ENCODE measurements at regions not wholly inside any gene's neighbourhood (a gene's known extent, or its start where the extent isn't known, plus 50 kb on each side); places are given as distances from the start of the nearest gene placed in this dataset.

DNA sequence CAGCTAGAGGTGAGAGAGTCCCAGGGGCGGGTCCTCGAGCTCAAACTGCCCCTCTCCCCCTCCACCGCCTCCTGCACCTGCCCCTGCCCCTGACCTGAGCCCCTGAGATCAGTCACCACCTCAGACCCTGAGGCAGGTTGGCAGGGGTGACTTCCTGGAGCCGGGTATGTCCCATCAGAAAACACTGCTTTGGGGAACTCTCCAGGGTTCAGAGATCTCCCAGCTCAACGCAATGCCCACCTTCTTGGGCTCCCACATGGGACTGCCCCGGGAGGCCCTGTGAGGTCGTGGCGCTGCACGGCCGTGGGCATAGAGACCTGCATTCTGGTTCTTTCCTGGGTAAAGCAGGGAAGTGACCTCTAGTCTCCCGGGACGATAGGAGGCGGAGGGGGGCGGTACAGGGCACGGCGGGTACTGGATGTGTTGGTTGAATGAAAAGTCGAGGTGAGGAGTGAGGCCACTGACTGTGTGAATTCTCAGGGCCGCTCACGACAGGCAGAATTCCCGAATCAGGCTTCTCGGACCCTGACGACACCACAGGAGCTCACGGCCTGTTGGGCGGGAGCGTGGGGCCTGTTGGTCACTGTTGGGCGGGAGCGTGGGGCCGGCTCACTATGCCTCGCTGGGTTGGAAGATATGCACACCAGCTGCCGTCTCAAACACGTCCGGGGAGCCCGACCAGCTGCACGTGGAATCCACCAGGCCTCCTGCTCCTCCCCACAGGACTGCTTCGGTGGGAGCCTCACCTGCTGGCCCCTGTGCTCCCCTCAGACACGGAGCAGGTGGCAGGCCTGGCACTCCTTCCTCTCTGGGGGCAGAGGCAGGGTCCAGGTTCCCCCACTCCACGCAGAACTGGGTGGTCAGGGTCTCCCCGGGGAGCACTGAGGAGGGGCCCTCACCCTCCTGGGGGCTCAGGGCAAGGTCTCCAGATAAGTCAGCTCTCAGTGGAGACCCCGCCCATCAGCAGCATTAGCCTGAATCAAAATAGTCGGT lies 178.0 kb upstream of the PPP1R26 start:
- Histone ChIP-seq H3K9me3 (no peaks in the 10 kb centered on the region), H3K36me3 (no peaks in the 10 kb centered on the region), H3K4me3 (no peak overlapping the region), H3K4me1 (no peaks in the 10 kb centered on the region), H3K27ac (no peak overlapping the region), H3K27me3 (peaks cover 28% of the 10 kb centered on the region)
- intact Hi-C loops (cut with DNase I), result no loop called here
- DNase-seq, result no peak
- no peak for ATAC-seq
- TF ChIP-seq, protein P1, sequence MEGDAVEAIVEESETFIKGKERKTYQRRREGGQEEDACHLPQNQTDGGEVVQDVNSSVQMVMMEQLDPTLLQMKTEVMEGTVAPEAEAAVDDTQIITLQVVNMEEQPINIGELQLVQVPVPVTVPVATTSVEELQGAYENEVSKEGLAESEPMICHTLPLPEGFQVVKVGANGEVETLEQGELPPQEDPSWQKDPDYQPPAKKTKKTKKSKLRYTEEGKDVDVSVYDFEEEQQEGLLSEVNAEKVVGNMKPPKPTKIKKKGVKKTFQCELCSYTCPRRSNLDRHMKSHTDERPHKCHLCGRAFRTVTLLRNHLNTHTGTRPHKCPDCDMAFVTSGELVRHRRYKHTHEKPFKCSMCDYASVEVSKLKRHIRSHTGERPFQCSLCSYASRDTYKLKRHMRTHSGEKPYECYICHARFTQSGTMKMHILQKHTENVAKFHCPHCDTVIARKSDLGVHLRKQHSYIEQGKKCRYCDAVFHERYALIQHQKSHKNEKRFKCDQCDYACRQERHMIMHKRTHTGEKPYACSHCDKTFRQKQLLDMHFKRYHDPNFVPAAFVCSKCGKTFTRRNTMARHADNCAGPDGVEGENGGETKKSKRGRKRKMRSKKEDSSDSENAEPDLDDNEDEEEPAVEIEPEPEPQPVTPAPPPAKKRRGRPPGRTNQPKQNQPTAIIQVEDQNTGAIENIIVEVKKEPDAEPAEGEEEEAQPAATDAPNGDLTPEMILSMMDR (IDR thresholded peaks at IDR 0.05), result no peak

DNA sequence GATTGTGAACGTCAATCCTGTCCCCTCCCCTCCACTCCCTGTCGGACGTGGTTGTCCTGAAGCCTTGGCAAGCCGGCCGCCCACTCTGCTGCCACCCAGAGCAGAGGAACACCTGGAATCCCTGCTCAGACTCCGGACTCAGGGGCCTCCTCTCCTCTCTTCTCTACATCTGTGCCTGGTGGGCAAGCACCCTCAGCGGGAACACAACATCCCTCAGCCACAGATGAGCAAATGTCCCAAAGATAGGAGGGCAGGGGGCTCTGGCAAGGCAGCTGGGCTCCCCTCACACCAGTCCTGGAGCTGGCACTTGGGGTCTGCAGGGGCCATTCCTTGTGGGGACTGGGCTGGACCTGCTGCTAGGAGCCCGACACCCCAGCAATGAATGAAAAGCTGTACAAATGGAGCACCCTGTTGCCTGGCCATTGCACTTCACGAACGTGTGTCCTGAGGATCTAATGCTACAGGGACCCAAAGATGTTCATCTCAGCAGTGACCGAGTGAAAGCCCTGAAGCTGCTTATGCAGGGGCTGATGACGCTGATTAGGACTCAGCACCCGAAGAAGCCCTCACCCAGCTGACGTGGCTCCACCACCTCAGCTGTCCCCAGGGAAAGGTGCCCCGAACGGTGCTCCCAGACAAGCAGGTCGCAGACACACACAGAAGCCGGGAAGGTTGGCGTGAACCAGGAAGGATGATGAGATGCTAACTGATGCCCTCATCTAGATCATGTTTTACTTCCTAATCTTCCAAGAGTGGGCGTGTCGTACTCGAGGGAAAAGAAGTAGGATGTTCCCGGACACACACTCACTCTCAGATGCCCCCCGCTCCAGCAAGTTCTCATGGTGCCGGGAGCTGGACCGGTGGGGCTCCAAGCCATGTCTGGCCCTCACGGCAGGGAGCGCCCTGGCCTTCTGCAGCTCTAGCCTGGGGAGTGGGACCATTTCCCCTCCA lies 177.0 kb upstream of the PPP1R26 start:
- Histone ChIP-seq H3K4me1 (no peaks in the 10 kb centered on the region), H3K9me3 (no peaks in the 10 kb centered on the region), H3K4me3 (no peak overlapping the region), H3K36me3 (no peaks in the 10 kb centered on the region), H3K27ac (no peak overlapping the region), H3K27me3 (peaks cover 28% of the 10 kb centered on the region)
- DNase-seq, result no peak
- ATAC-seq, result no peak
- TF ChIP-seq, protein P1 (IDR thresholded peaks at IDR 0.05), result no peak
- intact Hi-C loops (cut with DNase I), result no loop called here

DNA sequence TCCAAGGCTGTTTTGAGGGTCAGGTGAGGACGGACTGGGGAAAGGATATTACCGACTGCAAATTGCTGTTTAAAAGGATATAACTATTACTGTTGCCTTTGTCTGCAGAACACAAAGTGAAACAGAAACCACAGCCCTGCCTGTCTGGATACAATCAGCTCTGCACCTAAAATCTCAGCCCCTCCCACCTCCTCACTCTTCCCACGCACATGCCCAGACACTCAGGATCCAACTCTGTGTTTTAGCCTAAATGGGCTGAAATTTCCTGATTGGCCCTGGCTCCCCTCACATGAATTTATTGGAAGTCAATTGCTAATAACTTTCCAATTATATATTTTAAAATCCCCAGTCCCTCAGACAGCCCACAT lies 176.3 kb upstream of the PPP1R26 start:
- peaks cover 30% of the 10 kb centered on the region for H3K27me3 ChIP-seq
- H3K4me1 ChIP-seq, result no peaks in the 10 kb centered on the region
- no peaks in the 10 kb centered on the region for H3K9me3 ChIP-seq
- DNase-seq, result no peak
- ATAC-seq, result no peak
- H3K36me3 ChIP-seq, result no peaks in the 10 kb centered on the region
- H3K27ac ChIP-seq, result no peak overlapping the region
- H3K4me3 ChIP-seq, result no peak overlapping the region
- TF ChIP-seq, protein P1 (IDR thresholded peaks at IDR 0.05), result no peak
- intact Hi-C loops (cut with DNase I), result no loop called here

DNA sequence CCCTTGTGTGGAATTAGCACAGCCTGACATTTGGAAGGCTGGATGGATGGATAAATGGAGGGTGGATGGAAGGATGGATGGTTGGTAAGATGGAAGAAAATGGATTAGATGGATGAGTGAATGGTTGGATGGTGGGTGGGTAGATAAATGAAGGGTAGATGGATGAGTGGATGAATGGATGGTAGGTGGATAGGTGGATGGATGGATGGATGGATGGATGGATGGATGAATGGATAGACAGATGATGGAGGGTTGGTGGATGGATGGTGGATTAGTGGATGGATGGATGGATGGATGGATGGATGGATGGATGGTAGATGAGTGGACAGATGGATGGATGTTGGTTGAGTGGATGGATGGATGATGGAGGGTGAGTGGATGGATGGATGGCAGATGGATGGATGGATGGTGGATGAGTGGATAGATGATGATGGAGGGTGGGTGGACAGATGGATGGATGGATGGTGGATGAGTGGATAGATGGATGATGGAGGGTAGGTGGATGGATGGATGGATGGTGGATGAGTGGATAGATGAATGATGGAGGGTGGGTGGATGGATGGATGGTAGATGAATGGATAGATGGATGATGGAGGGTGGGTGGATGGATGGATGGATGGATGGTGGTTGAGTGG lies 175.6 kb upstream of the PPP1R26 start:
- intact Hi-C loops (cut with DNase I), result no loop called here
- Histone ChIP-seq H3K36me3 (no peaks in the 10 kb centered on the region), H3K4me3 (no peak overlapping the region), H3K4me1 (no peaks in the 10 kb centered on the region), H3K27me3 (peaks cover 34% of the 10 kb centered on the region), H3K9me3 (no peaks in the 10 kb centered on the region), H3K27ac (no peak overlapping the region)
- TF ChIP-seq, protein P1 (IDR thresholded peaks at IDR 0.05), result no peak
- ATAC-seq (no peak), DNase-seq (no peak)

DNA sequence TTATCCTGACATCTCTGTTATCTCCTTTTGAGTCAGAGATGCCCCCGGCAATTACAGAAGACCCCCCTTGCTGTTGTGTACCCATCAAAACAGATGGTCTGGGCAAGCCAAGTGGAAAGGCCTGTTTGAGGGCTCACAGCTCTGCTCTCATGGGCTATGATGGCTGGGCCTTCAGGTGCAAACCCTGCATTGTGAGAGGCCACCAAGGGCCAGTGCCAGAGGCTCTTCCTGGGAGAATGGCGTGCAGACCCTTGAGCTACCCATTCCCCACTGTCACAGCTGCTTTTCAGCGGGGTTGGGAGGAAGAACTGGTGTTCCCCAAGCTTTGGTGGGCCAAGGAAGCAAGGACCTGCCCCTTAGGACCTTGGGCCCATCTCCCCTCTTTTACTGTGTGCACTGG lies 174.7 kb upstream of the PPP1R26 start:
- no peaks in the 10 kb centered on the region for H3K9me3 ChIP-seq
- no peak overlapping the region for H3K27ac ChIP-seq
- H3K36me3 ChIP-seq, result no peaks in the 10 kb centered on the region
- no peak for DNase-seq
- no peak overlapping the region for H3K4me3 ChIP-seq
- TF ChIP-seq, protein P1 (IDR thresholded peaks at IDR 0.05), result no peak
- no peak for ATAC-seq
- peaks cover 29% of the 10 kb centered on the region for H3K27me3 ChIP-seq
- intact Hi-C loops (cut with DNase I), result no loop called here
- H3K4me1 ChIP-seq, result no peaks in the 10 kb centered on the region
